OCI-LY7 (cell line): ENCODE measurements at regions not wholly inside any gene's neighbourhood (a gene's known extent, or its start where the extent isn't known, plus 50 kb on each side); places are given as distances from the start of the nearest gene placed in this dataset.

Source experiments
- CTCF ChIP-seq: fragments of 200-600 bp; sonication (generic); conservative IDR thresholded peaks from 2 replicates; pipeline ENCODE4 v1.5.1; 2014; ENCODE audit warnings: mild to moderate bottlenecking, antibody characterized with exemption, low read length, moderate library complexity, mixed read lengths
- EZH2phosphoT487 ChIP-seq: fragments of 200-600 bp; sonication (generic); IDR thresholded peaks from 2 replicates; pipeline ENCODE4 v1.6.1; 2018; ENCODE audit warnings: low read depth, borderline replicate concordance, mild to moderate bottlenecking, mixed run types, antibody characterized with exemption, low read length, moderate library complexity, mixed read lengths

- no peak for TF ChIP-seq CTCF
- TF ChIP-seq EZH2phosphoT487, result no peak
Measured at GRCh38 chr12:58732894-58733293, 187.4 kb downstream of the LRIG3 start.
